MM.1S (cell line): ENCODE measurements at regions not wholly inside any gene's neighbourhood (a gene's known extent, or its start where the extent isn't known, plus 50 kb on each side); places are given as distances from the start of the nearest gene placed in this dataset.

Experiments used
- EZH2 ChIP-seq: fragments of 300-600 bp; sonication (generic); optimal IDR thresholded peaks from 2 replicates; pipeline ENCODE3; 2017; ENCODE audit warnings: low read depth, mild to moderate bottlenecking, antibody characterized with exemption, low read length, mixed read lengths
- EZH2phosphoT487 ChIP-seq: fragments of 300-600 bp; sonication (generic); IDR thresholded peaks from 2 replicates; pipeline ENCODE4 v1.6.1; 2018; ENCODE audit warnings: antibody characterized with exemption, low read length
- TF ChIP-seq, protein P1 (sequence below): fragments of 300-600 bp; sonication (generic); IDR thresholded peaks from 2 replicates; pipeline ENCODE4 v1.5.1; 2016; ENCODE audit warnings: antibody characterized with exemption, low read length, mixed read lengths

DNA sequence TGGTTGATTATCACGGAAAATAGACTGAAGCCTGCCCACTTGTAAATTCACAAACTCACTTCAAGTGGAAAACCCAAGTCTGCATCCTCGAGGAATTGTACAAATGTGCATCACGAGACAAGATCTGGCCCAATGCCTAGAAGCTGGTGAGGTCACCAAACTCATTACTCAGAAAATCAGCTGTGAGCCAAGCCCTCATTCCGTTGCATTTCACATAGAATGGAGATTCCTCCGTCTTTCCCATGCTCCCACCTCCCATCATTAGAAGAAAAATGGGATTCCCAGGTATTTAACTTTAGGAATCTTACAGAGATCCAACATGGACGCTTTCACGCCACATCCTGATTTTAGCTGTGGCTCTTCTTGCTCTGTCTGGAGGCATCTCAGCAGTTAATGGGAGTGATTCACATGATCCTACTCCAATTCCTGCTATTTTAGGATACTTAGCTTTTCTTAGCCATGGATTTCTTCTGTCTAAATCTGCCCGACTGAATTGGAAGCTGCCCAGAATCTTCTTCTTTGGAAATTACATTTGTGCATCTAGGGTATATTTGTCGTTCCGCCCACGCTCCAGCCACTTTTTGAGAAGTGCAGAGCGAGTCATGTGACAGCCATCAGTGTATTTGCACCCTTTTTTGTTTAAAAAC, 68.7 kb upstream of the STMND1 start:
- no peak for TF ChIP-seq EZH2
- TF ChIP-seq, protein P1, sequence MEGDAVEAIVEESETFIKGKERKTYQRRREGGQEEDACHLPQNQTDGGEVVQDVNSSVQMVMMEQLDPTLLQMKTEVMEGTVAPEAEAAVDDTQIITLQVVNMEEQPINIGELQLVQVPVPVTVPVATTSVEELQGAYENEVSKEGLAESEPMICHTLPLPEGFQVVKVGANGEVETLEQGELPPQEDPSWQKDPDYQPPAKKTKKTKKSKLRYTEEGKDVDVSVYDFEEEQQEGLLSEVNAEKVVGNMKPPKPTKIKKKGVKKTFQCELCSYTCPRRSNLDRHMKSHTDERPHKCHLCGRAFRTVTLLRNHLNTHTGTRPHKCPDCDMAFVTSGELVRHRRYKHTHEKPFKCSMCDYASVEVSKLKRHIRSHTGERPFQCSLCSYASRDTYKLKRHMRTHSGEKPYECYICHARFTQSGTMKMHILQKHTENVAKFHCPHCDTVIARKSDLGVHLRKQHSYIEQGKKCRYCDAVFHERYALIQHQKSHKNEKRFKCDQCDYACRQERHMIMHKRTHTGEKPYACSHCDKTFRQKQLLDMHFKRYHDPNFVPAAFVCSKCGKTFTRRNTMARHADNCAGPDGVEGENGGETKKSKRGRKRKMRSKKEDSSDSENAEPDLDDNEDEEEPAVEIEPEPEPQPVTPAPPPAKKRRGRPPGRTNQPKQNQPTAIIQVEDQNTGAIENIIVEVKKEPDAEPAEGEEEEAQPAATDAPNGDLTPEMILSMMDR: no peak
- no peak for TF ChIP-seq EZH2phosphoT487
